ENCODE measurements at regions not wholly inside any gene's neighbourhood (a gene's known extent, or its start where the extent isn't known, plus 50 kb on each side); places are given as distances from the start of the nearest gene placed in this dataset.

DNA sequence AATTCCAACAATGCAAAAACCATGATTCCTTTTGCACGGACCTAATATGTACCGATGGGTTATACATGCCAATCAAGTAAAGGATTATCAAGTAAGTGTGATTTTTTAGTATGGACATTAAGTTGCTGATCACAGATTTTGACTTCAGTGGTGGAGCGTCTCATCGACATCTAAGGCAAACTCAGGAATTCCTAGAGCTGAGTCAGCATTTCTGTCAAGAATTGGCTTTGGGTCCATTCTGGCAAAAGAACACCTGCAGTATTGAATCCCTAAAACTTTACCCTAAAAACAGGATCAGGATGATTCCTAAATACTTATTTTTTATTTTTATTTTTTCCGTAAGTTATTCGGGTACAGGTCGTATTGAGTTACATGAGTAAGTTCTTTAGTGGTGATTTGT lies 83.6 kb downstream of the HPGD start:
- Histone ChIP-seq H3K9me2 (replicated peaks; ENCODE audit: insufficient read depth, low read length) (no peaks in the 10 kb centered on the region), H3K27ac (ENCODE audit: low read depth, low read length) (no peak overlapping the region), H3K4me3 (ENCODE audit: insufficient read depth, low read length, poor library complexity, severe bottlenecking) (no peak overlapping the region), H3K36me3 (ENCODE audit: low read length) (no peaks in the 10 kb centered on the region), H3K79me2 (ENCODE audit: insufficient read depth, low read length) (no peaks in the 10 kb centered on the region), H3K9me3 (ENCODE audit: insufficient read depth, low read length) (no peaks in the 10 kb centered on the region), H2AFZ (ENCODE audit: low read depth, low read length, severe bottlenecking) (no peak overlapping the region), H3K4me2 (ENCODE audit: low read depth, low read length, poor library complexity, severe bottlenecking) (no peak overlapping the region), H3F3A (ENCODE audit: insufficient read depth) (no peaks in the 10 kb centered on the region), H4K20me1 (ENCODE audit: low read depth, low read length) (no peaks in the 10 kb centered on the region), H3K27me3 (ENCODE audit: low read length) (no peaks in the 10 kb centered on the region), H3K9ac (ENCODE audit: low read length) (no peak overlapping the region)
- TF ChIP-seq, protein P1, sequence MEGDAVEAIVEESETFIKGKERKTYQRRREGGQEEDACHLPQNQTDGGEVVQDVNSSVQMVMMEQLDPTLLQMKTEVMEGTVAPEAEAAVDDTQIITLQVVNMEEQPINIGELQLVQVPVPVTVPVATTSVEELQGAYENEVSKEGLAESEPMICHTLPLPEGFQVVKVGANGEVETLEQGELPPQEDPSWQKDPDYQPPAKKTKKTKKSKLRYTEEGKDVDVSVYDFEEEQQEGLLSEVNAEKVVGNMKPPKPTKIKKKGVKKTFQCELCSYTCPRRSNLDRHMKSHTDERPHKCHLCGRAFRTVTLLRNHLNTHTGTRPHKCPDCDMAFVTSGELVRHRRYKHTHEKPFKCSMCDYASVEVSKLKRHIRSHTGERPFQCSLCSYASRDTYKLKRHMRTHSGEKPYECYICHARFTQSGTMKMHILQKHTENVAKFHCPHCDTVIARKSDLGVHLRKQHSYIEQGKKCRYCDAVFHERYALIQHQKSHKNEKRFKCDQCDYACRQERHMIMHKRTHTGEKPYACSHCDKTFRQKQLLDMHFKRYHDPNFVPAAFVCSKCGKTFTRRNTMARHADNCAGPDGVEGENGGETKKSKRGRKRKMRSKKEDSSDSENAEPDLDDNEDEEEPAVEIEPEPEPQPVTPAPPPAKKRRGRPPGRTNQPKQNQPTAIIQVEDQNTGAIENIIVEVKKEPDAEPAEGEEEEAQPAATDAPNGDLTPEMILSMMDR (IDR thresholded peaks at IDR 0.05; ENCODE audit: insufficient read depth, low read length, poor library complexity, severe bottlenecking) = no peak
- TF ChIP-seq EZH2phosphoT487 (conservative IDR thresholded peaks at IDR 0.05; ENCODE audit: low read length) = no peak

DNA sequence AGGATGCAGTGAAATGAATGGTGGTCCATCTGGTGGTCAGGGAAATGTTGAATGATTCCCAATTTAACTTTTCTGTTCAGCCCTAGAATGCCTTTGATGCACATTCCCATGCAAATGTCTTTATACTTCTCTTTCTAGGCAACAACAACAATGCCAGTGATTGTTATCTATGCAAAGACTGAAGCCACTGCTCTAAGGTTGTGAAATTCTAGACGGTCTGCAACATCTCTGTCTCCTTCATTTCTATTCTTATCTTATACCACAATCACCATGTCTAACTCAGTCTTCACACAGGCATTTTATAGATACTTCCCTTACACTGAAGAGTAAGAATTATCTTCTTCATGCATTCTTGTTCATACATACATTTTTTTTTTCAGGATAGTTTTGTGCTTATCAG lies 84.5 kb downstream of the HPGD start:
- H3K4me3 ChIP-seq (ENCODE audit: insufficient read depth, low read length, poor library complexity, severe bottlenecking) = no peak overlapping the region
- H4K20me1 ChIP-seq (ENCODE audit: low read depth, low read length) = no peaks in the 10 kb centered on the region
- no peaks in the 10 kb centered on the region for H3K9me2 ChIP-seq (replicated peaks; ENCODE audit: insufficient read depth, low read length)
- H3K79me2 ChIP-seq (ENCODE audit: insufficient read depth, low read length) = no peaks in the 10 kb centered on the region
- no peaks in the 10 kb centered on the region for H3K27me3 ChIP-seq (ENCODE audit: low read length)
- no peak for TF ChIP-seq EZH2phosphoT487 (conservative IDR thresholded peaks at IDR 0.05; ENCODE audit: low read length)
- TF ChIP-seq, protein P1 (IDR thresholded peaks at IDR 0.05; ENCODE audit: insufficient read depth, low read length, poor library complexity, severe bottlenecking) = no peak
- H3K27ac ChIP-seq (ENCODE audit: low read depth, low read length) = no peak overlapping the region
- H3F3A ChIP-seq (ENCODE audit: insufficient read depth) = no peaks in the 10 kb centered on the region
- no peak overlapping the region for H3K9ac ChIP-seq (ENCODE audit: low read length)
- H3K4me2 ChIP-seq (ENCODE audit: low read depth, low read length, poor library complexity, severe bottlenecking) = no peak overlapping the region
- H3K9me3 ChIP-seq (ENCODE audit: insufficient read depth, low read length) = no peaks in the 10 kb centered on the region
- H2AFZ ChIP-seq (ENCODE audit: low read depth, low read length, severe bottlenecking) = no peak overlapping the region
- H3K36me3 ChIP-seq (ENCODE audit: low read length) = no peaks in the 10 kb centered on the region

DNA sequence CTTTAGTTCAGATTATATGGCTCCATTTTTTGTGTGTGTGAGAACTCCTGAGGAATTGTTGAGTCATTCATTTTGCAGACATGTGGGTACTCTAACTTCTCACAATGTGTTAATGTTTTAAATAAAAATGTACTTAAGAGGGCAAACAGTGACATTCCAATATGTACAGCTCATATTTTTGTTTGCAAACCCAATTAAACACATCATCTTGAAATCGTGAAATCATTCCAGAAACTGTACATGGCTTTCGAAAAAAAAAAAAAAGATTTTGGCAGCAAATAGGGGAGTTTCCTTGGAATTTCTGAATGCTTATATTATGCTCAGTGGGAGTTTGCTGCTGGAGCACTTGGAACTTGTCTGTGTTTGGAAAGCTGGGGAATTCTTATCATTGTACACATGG lies 85.0 kb downstream of the HPGD start:
- no peaks in the 10 kb centered on the region for H3K79me2 ChIP-seq (ENCODE audit: insufficient read depth, low read length)
- no peak overlapping the region for H2AFZ ChIP-seq (ENCODE audit: low read depth, low read length, severe bottlenecking)
- H3K9ac ChIP-seq (ENCODE audit: low read length) = no peak overlapping the region
- no peaks in the 10 kb centered on the region for H3K9me2 ChIP-seq (replicated peaks; ENCODE audit: insufficient read depth, low read length)
- TF ChIP-seq EZH2phosphoT487 (conservative IDR thresholded peaks at IDR 0.05; ENCODE audit: low read length) = no peak
- TF ChIP-seq, protein P1 (IDR thresholded peaks at IDR 0.05; ENCODE audit: insufficient read depth, low read length, poor library complexity, severe bottlenecking) = no peak
- H4K20me1 ChIP-seq (ENCODE audit: low read depth, low read length) = no peaks in the 10 kb centered on the region
- no peaks in the 10 kb centered on the region for H3K27me3 ChIP-seq (ENCODE audit: low read length)
- no peak overlapping the region for H3K4me3 ChIP-seq (ENCODE audit: insufficient read depth, low read length, poor library complexity, severe bottlenecking)
- no peaks in the 10 kb centered on the region for H3K9me3 ChIP-seq (ENCODE audit: insufficient read depth, low read length)
- no peaks in the 10 kb centered on the region for H3F3A ChIP-seq (ENCODE audit: insufficient read depth)
- H3K27ac ChIP-seq (ENCODE audit: low read depth, low read length) = no peak overlapping the region
- no peaks in the 10 kb centered on the region for H3K36me3 ChIP-seq (ENCODE audit: low read length)
- no peak overlapping the region for H3K4me2 ChIP-seq (ENCODE audit: low read depth, low read length, poor library complexity, severe bottlenecking)

DNA sequence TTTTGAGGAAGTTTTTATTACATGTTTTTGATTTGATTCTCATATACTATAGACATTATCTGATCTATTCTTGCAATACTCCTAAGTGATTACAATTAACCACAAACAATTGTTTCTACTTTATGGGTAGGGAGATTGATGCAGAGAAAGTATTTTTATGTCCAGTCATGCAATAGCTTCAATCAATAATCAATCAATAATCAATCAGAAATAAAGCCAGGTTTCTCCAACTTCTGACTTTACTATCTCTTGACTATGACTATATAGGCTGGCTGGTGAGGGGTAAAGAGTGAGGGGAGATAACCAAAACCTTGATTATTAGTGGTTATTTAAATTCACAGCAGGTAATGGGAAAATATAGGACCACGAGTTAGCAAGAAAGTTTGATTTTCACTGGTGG lies 85.9 kb downstream of the HPGD start:
- Histone ChIP-seq H3K27me3 (ENCODE audit: low read length) (no peaks in the 10 kb centered on the region), H3K9me2 (replicated peaks; ENCODE audit: insufficient read depth, low read length) (no peaks in the 10 kb centered on the region), H3K4me2 (ENCODE audit: low read depth, low read length, poor library complexity, severe bottlenecking) (no peak overlapping the region), H2AFZ (ENCODE audit: low read depth, low read length, severe bottlenecking) (no peak overlapping the region), H3K9me3 (ENCODE audit: insufficient read depth, low read length) (no peaks in the 10 kb centered on the region), H3K79me2 (ENCODE audit: insufficient read depth, low read length) (no peaks in the 10 kb centered on the region), H3K36me3 (ENCODE audit: low read length) (no peaks in the 10 kb centered on the region), H4K20me1 (ENCODE audit: low read depth, low read length) (no peaks in the 10 kb centered on the region), H3K9ac (ENCODE audit: low read length) (no peak overlapping the region), H3F3A (ENCODE audit: insufficient read depth) (no peaks in the 10 kb centered on the region), H3K4me3 (ENCODE audit: insufficient read depth, low read length, poor library complexity, severe bottlenecking) (no peak overlapping the region), H3K27ac (ENCODE audit: low read depth, low read length) (no peak overlapping the region)
- TF ChIP-seq EZH2phosphoT487 (conservative IDR thresholded peaks at IDR 0.05; ENCODE audit: low read length) = no peak
- TF ChIP-seq, protein P1 (IDR thresholded peaks at IDR 0.05; ENCODE audit: insufficient read depth, low read length, poor library complexity, severe bottlenecking) = no peak

Measured in SU-DHL-6 (cell line).